NCI-H82 treated with DMSO at 0.1 percent for 48 hours (cell line): ENCODE measurements at regions not wholly inside any gene's neighbourhood (a gene's known extent, or its start where the extent isn't known, plus 50 kb on each side); places are given as distances from the start of the nearest gene placed in this dataset.
A peak's percentile ranks its signal among the peaks of the same experiment; 100 is the strongest.

Experiments used
- DNase-seq: peaks from one replicate; lab custom pipeline; 2025; ENCODE audit not compliant: unreplicated experiment; lab: John Stamatoyannopoulos, UW

GRCh38 chr20:61126369-61127195, 125.5 kb upstream of the CDH4 start:
- no peak for DNase-seq

GRCh38 chr20:61127311-61128039, 124.6 kb upstream of the CDH4 start:
- no peak for DNase-seq

- no peak for DNase-seq
Measured at GRCh38 chr20:61128701-61129269, 123.3 kb upstream of the CDH4 start.

- no peak for DNase-seq
Measured at GRCh38 chr20:61129311-61129710, 122.8 kb upstream of the CDH4 start.

GRCh38 chr20:61130156-61130555, 121.9 kb upstream of the CDH4 start:
- no peak for DNase-seq

GRCh38 chr20:61131944-61132343, 120.1 kb upstream of the CDH4 start:
- DNase-seq = no peak

GRCh38 chr20:61133611-61134010, 118.5 kb upstream of the CDH4 start:
- DNase-seq = no peak

GRCh38 chr20:61134296-61135030, 117.6 kb upstream of the CDH4 start:
- DNase-seq = no peak

GRCh38 chr20:61135266-61135665, 116.8 kb upstream of the CDH4 start:
- DNase-seq = no peak

- DNase-seq = peak; percentile 3
Measured at GRCh38 chr20:61135968-61136367, 116.1 kb upstream of the CDH4 start.

GRCh38 chr20:61138566-61138965, 113.5 kb upstream of the CDH4 start:
- no peak for DNase-seq

- no peak for DNase-seq
Measured at GRCh38 chr20:61139031-61139430, 113.0 kb upstream of the CDH4 start.

- DNase-seq = no peak
Measured at GRCh38 chr20:61140576-61140975, 111.5 kb upstream of the CDH4 start.

GRCh38 chr20:61146023-61146422, 106.0 kb upstream of the CDH4 start:
- DNase-seq = no peak

- no peak for DNase-seq
Measured at GRCh38 chr20:61149636-61150035, 102.4 kb upstream of the CDH4 start.

GRCh38 chr20:61157301-61157700, 94.8 kb upstream of the CDH4 start:
- DNase-seq = no peak

- DNase-seq = no peak
Measured at GRCh38 chr20:61159957-61160686, 91.9 kb upstream of the CDH4 start.

- DNase-seq = no peak
Measured at GRCh38 chr20:61161726-61162390, 90.2 kb upstream of the CDH4 start.

GRCh38 chr20:61162451-61162850, 89.6 kb upstream of the CDH4 start:
- no peak for DNase-seq

GRCh38 chr20:61163031-61163430, 89.0 kb upstream of the CDH4 start:
- DNase-seq = no peak
